Lower lobe of right lung (tissue), 2 donors: ENCODE measurements at regions not wholly inside any gene's neighbourhood (a gene's known extent, or its start where the extent isn't known, plus 50 kb on each side); places are given as distances from the start of the nearest gene placed in this dataset.
"Not testable (repeated sequence)": the region's sequence is repeated elsewhere in the genome, so short reads cannot be mapped to it uniquely, and the experiment has no call there.

Source experiments
- ATAC-seq, 2 donors: fragments of 200-7000 bp; cut with Tn5 transposase; one replicate each; pipeline ENCODE4 v1.9.1; 2020 to 2022; ENCODE audit warnings: mild to moderate bottlenecking in 2 of 2, moderate library complexity in 2 of 2
- DNase-seq: peaks from one replicate; pipeline ENCODE4 v3.0.0-alpha.2; 2020
- H3K27ac ChIP-seq: fragments of 200-600 bp; one replicate; pipeline ENCODE4 v1.8.0; 2022
- H3K27me3 ChIP-seq: fragments of 200-600 bp; one replicate; pipeline ENCODE4 v1.8.0; 2022; ENCODE audit warnings: low read depth
- H3K36me3 ChIP-seq: fragments of 200-600 bp; one replicate; pipeline ENCODE4 v1.8.0; 2022; ENCODE audit warnings: mild to moderate bottlenecking
- H3K4me1 ChIP-seq: fragments of 200-600 bp; one replicate; pipeline ENCODE4 v1.8.0; 2022
- H3K4me3 ChIP-seq: fragments of 200-600 bp; one replicate; pipeline ENCODE4 v1.8.0; 2022; ENCODE audit warnings: mild to moderate bottlenecking
- H3K9me3 ChIP-seq: fragments of 200-600 bp; one replicate; pipeline ENCODE4 v1.8.0; 2022
- intact Hi-C: fragments of 100-400 bp; cut with DNase I; formaldehyde crosslinking; loops from one replicate; pipeline ENCODE4 v1.11.0; 2022
- TF ChIP-seq, protein P1 (sequence below): fragments of 200-600 bp; IDR thresholded peaks from one replicate; pipeline ENCODE4 v1.8.0; 2022; ENCODE audit warnings: antibody characterized with exemption, mild to moderate bottlenecking
- donor health status: DM: no; HTN: yes; CAD: no; lungs with severe emphysema.

DNA sequence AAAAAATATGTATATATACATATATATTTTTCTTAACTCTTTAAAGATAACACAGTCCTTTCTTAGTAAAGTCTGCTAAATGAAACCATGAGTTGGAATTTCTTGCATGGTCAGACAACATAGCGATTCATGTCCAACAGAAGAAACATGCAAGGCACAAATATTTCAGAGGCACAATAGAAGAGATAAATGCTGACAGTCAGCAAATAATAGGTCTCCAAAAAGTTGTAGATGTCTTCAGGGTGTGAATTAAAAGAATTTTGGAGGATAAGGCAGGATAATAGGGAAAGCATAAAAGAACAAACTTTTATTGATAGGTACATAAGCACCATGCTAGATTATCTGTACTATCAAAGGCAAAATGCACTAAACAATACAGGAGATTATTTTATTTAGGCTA is 800.2 kb downstream of the PLCL1 start:
- intact Hi-C loops: no loop called here
- H3K4me3 ChIP-seq: no peak overlapping the region
- no peaks in the 10 kb centered on the region for H3K27me3 ChIP-seq
- TF ChIP-seq, protein P1, sequence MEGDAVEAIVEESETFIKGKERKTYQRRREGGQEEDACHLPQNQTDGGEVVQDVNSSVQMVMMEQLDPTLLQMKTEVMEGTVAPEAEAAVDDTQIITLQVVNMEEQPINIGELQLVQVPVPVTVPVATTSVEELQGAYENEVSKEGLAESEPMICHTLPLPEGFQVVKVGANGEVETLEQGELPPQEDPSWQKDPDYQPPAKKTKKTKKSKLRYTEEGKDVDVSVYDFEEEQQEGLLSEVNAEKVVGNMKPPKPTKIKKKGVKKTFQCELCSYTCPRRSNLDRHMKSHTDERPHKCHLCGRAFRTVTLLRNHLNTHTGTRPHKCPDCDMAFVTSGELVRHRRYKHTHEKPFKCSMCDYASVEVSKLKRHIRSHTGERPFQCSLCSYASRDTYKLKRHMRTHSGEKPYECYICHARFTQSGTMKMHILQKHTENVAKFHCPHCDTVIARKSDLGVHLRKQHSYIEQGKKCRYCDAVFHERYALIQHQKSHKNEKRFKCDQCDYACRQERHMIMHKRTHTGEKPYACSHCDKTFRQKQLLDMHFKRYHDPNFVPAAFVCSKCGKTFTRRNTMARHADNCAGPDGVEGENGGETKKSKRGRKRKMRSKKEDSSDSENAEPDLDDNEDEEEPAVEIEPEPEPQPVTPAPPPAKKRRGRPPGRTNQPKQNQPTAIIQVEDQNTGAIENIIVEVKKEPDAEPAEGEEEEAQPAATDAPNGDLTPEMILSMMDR: no peak
- ATAC-seq: no peak
- H3K36me3 ChIP-seq: no peaks in the 10 kb centered on the region
- DNase-seq: no peak
- no peaks in the 10 kb centered on the region for H3K9me3 ChIP-seq
- no peaks in the 10 kb centered on the region for H3K4me1 ChIP-seq
- no peak overlapping the region for H3K27ac ChIP-seq

- H3K27me3 ChIP-seq, H3K27ac ChIP-seq, H3K4me1 ChIP-seq, ATAC-seq, H3K4me3 ChIP-seq, intact Hi-C loops, H3K36me3 ChIP-seq, DNase-seq, H3K9me3 ChIP-seq: not testable (repeated sequence)
These were observed 798.6 kb downstream of the PLCL1 start for GRCh38 chr2:198602986-198603385.

DNA sequence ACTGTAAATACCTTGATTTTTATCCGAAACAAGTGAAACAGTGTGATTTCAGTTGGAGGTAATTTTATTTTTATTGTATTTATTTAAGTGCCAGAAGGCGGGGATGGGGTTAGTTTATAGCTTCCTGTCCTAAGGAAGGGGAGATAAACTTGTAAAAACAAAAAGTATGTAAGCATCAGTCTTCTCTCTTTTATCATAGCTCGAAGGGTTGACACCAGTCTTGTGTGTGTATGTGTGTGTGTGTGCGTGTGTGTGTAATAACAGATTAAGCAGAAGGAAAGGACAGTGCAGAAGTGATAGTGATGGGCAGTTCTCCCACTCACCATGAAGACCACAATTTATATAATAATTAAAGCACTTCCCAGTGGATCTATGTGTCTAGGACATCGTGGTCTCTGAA is 793.3 kb downstream of the PLCL1 start:
- H3K27ac ChIP-seq: no peak overlapping the region
- H3K27me3 ChIP-seq: no peaks in the 10 kb centered on the region
- H3K9me3 ChIP-seq: no peaks in the 10 kb centered on the region
- no peak for ATAC-seq
- H3K36me3 ChIP-seq: no peaks in the 10 kb centered on the region
- intact Hi-C loops: no loop called here
- no peak overlapping the region for H3K4me3 ChIP-seq
- TF ChIP-seq, protein P1: no peak
- DNase-seq: no peak
- no peaks in the 10 kb centered on the region for H3K4me1 ChIP-seq

DNA sequence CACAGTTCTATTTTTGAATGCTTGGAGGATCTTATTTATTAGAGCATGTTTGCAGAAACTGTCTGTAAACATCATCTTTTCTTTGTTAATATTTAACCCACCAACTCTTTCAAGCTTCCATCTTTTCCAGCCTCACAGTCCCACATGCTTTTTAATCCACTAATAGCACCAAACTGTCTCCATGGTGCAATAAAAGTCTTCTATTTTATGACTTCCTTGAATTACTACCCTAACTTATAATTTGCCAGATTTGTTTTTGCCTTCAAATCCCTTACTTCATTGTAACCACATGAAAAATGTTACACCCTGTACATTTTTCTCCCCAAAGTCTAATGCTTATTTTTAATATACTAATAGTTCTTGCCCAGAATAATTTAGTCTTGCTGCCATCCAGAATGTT is 792.6 kb downstream of the PLCL1 start:
- intact Hi-C loops: no loop called here
- Histone ChIP-seq H3K27ac (no peak overlapping the region), H3K27me3 (no peaks in the 10 kb centered on the region), H3K4me3 (no peak overlapping the region), H3K4me1 (no peaks in the 10 kb centered on the region), H3K9me3 (no peaks in the 10 kb centered on the region), H3K36me3 (no peaks in the 10 kb centered on the region)
- TF ChIP-seq, protein P1: no peak
- DNase-seq: no peak
- no peak for ATAC-seq

DNA sequence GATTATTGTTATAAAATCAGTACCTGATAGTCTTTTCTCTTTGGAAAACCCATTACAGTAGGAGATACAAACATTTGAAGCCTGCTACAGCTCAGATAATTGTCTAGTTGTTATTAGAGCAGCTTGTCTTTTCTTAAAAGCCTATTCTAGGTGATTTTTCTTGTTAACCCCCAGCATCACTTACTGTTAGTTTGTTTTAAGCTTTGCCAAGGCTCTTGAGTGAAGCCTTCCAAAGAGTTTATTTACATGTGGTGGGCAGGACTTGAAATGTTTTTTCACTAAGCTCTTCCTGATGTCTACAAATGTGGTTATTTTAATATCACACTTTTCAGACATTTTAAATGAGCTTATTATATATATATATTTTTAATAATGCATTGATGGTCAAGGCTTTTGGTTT is 791.3 kb downstream of the PLCL1 start:
- H3K9me3 ChIP-seq: no peaks in the 10 kb centered on the region
- ATAC-seq (no peak), DNase-seq (no peak)
- no peak overlapping the region for H3K4me3 ChIP-seq
- H3K27ac ChIP-seq: no peak overlapping the region
- H3K27me3 ChIP-seq: no peaks in the 10 kb centered on the region
- H3K36me3 ChIP-seq: no peaks in the 10 kb centered on the region
- no peaks in the 10 kb centered on the region for H3K4me1 ChIP-seq
- intact Hi-C loops: no loop called here
- TF ChIP-seq, protein P1: no peak

DNA sequence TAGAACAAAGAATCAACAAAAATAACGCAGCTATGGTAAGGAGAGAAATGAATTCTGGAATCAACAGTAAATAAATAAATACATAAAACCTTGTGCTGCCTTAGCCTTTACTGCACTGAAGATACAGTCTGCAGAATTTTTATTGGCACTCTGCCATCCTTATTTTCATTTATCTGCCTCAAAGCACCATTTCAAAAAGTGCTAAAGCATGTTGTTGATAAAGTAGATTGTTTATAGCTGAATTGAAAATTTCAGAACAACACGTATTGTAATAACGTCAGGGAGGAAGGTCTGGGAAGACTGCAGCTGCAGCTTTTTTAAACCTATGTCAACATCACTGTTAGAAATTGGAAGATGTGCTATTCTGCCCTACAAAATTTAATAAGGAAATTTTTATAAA is 787.2 kb downstream of the PLCL1 start:
- H3K27me3 ChIP-seq: no peaks in the 10 kb centered on the region
- no peak overlapping the region for H3K27ac ChIP-seq
- intact Hi-C loops: no loop called here
- H3K4me1 ChIP-seq: no peaks in the 10 kb centered on the region
- ATAC-seq (no peak), DNase-seq (no peak)
- no peaks in the 10 kb centered on the region for H3K9me3 ChIP-seq
- TF ChIP-seq, protein P1: no peak
- H3K4me3 ChIP-seq: no peak overlapping the region
- no peaks in the 10 kb centered on the region for H3K36me3 ChIP-seq
